ENCODE measurements at regions not wholly inside any gene's neighbourhood (a gene's known extent, or its start where the extent isn't known, plus 50 kb on each side); places are given as distances from the start of the nearest gene placed in this dataset.

DNA sequence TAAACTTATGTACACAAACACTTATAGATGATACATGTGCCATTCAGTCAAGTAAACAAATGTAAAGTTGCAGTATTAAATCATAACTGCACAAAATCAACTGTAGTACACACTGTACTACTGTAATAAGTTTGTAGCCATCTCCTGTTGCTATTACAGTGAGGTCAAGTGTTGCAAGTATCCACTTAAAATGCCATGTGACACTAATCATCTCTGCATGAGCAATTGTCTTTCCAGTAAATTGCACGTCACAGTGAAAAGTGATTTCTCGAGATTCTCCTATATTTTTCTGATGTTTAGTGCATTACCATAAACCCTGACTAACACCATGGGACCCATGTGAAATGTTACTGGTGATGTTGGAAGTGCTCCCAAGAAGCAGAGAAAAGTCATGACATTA lies 293.3 kb upstream of the SP4 start:
- DNase-seq (ENCODE audit: low read depth) (no peak), FAIRE-seq (no peak)
- Histone ChIP-seq H3K27me3 (ENCODE audit: control insufficient read depth, insufficient read depth, low read length) (no peaks in the 10 kb centered on the region), H3K36me3 (ENCODE audit: control insufficient read depth, insufficient read depth, low read length) (no peaks in the 10 kb centered on the region), H3K4me3 (ENCODE audit: low read depth, low read length) (no peak overlapping the region)
- TF ChIP-seq CTCF (IDR thresholded peaks at IDR 0.05; ENCODE audit: insufficient read depth, low read length, severe bottlenecking) = no peak

GRCh38 chr7:21135437-21135836 lies 292.4 kb upstream of the SP4 start:
- DNase-seq (ENCODE audit: low read depth) = no peak
- no peak for FAIRE-seq
- Histone ChIP-seq H3K36me3 (ENCODE audit: control insufficient read depth, insufficient read depth, low read length) (no peaks in the 10 kb centered on the region), H3K27me3 (ENCODE audit: control insufficient read depth, insufficient read depth, low read length) (no peaks in the 10 kb centered on the region), H3K4me3 (ENCODE audit: low read depth, low read length) (no peak overlapping the region)
- TF ChIP-seq CTCF (IDR thresholded peaks at IDR 0.05; ENCODE audit: insufficient read depth, low read length, severe bottlenecking) = no peak

DNA sequence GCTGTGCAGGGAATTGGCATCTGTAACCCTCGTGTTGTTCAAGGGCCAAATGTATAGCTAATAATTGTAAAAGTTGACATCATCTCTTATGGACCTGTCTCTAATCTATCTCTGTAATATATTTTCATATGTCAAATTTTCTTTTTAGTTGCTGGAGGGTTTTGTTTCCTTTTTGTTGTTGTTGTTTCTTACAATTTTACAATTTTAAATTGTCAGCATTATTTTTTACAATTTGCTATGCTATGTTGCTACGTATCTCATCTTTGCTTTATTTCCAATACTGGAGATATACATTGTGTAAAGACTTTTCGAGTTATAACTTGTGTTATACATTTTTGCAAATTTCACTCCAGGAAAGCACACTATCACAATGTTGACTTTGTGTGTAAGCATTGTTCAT lies 290.2 kb upstream of the SP4 start:
- no peak for TF ChIP-seq CTCF (IDR thresholded peaks at IDR 0.05; ENCODE audit: insufficient read depth, low read length, severe bottlenecking)
- H3K36me3 ChIP-seq (ENCODE audit: control insufficient read depth, insufficient read depth, low read length) = no peaks in the 10 kb centered on the region
- FAIRE-seq (no peak), DNase-seq (ENCODE audit: low read depth) (no peak)
- no peak overlapping the region for H3K4me3 ChIP-seq (ENCODE audit: low read depth, low read length)
- H3K27me3 ChIP-seq (ENCODE audit: control insufficient read depth, insufficient read depth, low read length) = no peaks in the 10 kb centered on the region

- DNase-seq (ENCODE audit: low read depth) (peak; percentile 77), FAIRE-seq (no peak)
- no peak for TF ChIP-seq CTCF (IDR thresholded peaks at IDR 0.05; ENCODE audit: insufficient read depth, low read length, severe bottlenecking)
- Histone ChIP-seq H3K4me3 (ENCODE audit: low read depth, low read length) (no peak overlapping the region), H3K36me3 (ENCODE audit: control insufficient read depth, insufficient read depth, low read length) (no peaks in the 10 kb centered on the region), H3K27me3 (ENCODE audit: control insufficient read depth, insufficient read depth, low read length) (no peaks in the 10 kb centered on the region)
These were observed 287.3 kb upstream of the SP4 start for GRCh38 chr7:21140622-21141021.

DNA sequence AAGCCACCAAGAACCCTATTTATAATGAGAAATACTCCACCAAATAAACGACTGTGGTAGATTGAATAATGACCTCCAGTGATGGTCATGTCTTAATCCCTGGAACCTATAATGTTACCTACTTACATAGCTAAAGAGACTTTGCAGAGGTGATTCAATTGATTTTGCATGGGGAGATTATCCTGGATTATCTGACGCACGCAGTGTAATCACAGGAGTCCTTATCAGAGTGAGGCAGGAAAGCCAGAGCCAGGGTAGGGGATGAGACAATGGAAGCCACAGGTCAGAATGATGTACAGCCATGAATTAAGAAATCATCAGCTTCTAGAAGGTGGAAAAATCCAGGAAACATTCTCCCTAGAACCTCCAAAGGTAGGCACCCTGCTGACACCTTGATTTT lies 286.4 kb upstream of the SP4 start:
- Histone ChIP-seq H3K27me3 (ENCODE audit: control insufficient read depth, insufficient read depth, low read length) (no peaks in the 10 kb centered on the region), H3K4me3 (ENCODE audit: low read depth, low read length) (no peak overlapping the region), H3K36me3 (ENCODE audit: control insufficient read depth, insufficient read depth, low read length) (no peaks in the 10 kb centered on the region)
- DNase-seq (ENCODE audit: low read depth) = no peak
- TF ChIP-seq CTCF (IDR thresholded peaks at IDR 0.05; ENCODE audit: insufficient read depth, low read length, severe bottlenecking) = no peak
- no peak for FAIRE-seq

DNA sequence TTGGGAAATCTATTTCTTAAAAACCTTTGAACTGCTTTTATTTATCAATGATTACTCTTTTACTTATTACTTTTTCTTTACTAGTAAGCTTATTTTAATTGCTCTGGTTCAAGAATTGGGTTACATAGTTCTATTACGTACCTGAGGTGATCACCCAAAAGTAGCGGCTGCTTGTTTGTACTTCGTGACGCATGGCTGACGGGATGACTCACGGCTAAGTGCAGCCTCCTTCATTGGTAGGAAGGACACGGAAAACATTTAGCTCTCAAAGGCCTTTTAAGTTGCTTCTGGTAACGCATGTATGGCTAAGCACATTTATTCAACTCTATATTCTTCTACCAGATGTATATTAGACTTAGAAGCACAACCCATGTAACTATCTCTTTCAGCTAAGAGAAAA lies 285.8 kb upstream of the SP4 start:
- FAIRE-seq (no peak), DNase-seq (ENCODE audit: low read depth) (no peak)
- no peak for TF ChIP-seq CTCF (IDR thresholded peaks at IDR 0.05; ENCODE audit: insufficient read depth, low read length, severe bottlenecking)
- no peaks in the 10 kb centered on the region for H3K27me3 ChIP-seq (ENCODE audit: control insufficient read depth, insufficient read depth, low read length)
- no peaks in the 10 kb centered on the region for H3K36me3 ChIP-seq (ENCODE audit: control insufficient read depth, insufficient read depth, low read length)
- no peak overlapping the region for H3K4me3 ChIP-seq (ENCODE audit: low read depth, low read length)
